Neural crest cell (in vitro differentiated cells): ENCODE measurements at regions not wholly inside any gene's neighbourhood (a gene's known extent, or its start where the extent isn't known, plus 50 kb on each side); places are given as distances from the start of the nearest gene placed in this dataset.

ENCODE experiments used
- DNase-seq: peaks from one replicate; pipeline ENCODE4 v3.0.0; 2021; ENCODE audit warnings: low read depth, mixed read lengths, low spot score
- H3K27ac Mint-ChIP-seq: one replicate; pipeline ENCODE4 v1.8.0; 2021; ENCODE audit warnings: mild to moderate bottlenecking, mixed read lengths; ENCODE audit not compliant: unreplicated experiment
- H3K27me3 Mint-ChIP-seq: 2 replicates; pipeline ENCODE4 v1.8.0; 2021; ENCODE audit warnings: low read depth, mild to moderate bottlenecking, mixed read lengths
- H3K36me3 Mint-ChIP-seq: 2 replicates; pipeline ENCODE4 v1.8.0; 2021; ENCODE audit warnings: low read depth, mild to moderate bottlenecking, mixed read lengths
- H3K4me1 Mint-ChIP-seq: 2 replicates; pipeline ENCODE4 v1.8.0; 2021; ENCODE audit warnings: mixed read lengths
- H3K4me3 Mint-ChIP-seq: one replicate; pipeline ENCODE4 v1.8.0; 2021; ENCODE audit warnings: mild to moderate bottlenecking, mixed read lengths
- H3K9me3 Mint-ChIP-seq: 2 replicates; pipeline ENCODE4 v1.8.0; 2021; ENCODE audit warnings: mixed read lengths
- CTCF ChIP-seq: fragments of 200-600 bp; sonication (generic); conservative IDR thresholded peaks from 2 replicates; pipeline ENCODE4 v1.5.0; 2021; ENCODE audit warnings: antibody characterized with exemption, mild to moderate bottlenecking

- DNase-seq: no peak
- no peaks in the 10 kb centered on the region for H3K27me3 Mint-ChIP-seq
- H3K36me3 Mint-ChIP-seq: no peaks in the 10 kb centered on the region
- no peak for TF ChIP-seq CTCF
- peaks cover 6% of the 10 kb centered on the region for H3K4me1 Mint-ChIP-seq
- no peak overlapping the region for H3K27ac Mint-ChIP-seq
- H3K9me3 Mint-ChIP-seq: no peaks in the 10 kb centered on the region
- H3K4me3 Mint-ChIP-seq: no peak overlapping the region
These were observed 455.7 kb upstream of the THBS1 start for GRCh38 chr15:39125226-39125625.

DNA sequence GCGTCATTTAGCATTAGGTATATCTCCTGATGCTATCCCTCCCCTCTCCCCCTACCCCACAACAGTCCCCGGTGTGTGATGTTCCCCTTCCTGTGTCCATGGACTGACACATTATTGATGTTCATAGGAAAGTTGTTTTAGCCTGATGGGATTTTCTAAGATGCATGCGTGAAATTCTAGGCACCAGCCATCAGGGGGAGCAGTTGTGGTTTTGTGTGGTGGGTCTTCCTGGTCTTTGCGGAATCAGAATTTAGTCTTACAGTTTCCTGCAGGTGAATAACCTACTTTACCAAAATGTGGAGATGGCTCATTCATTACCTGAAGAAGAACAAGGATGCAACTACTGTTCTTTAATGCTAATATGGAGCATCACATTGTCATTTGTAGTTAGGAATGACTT lies 455.0 kb upstream of the THBS1 start:
- no peaks in the 10 kb centered on the region for H3K27me3 Mint-ChIP-seq
- no peak overlapping the region for H3K27ac Mint-ChIP-seq
- no peak overlapping the region for H3K4me3 Mint-ChIP-seq
- peak; percentile 73 for TF ChIP-seq CTCF
- peak; percentile 31 for DNase-seq
- H3K9me3 Mint-ChIP-seq: no peaks in the 10 kb centered on the region
- H3K36me3 Mint-ChIP-seq: no peaks in the 10 kb centered on the region
- peaks cover 6% of the 10 kb centered on the region for H3K4me1 Mint-ChIP-seq

DNA sequence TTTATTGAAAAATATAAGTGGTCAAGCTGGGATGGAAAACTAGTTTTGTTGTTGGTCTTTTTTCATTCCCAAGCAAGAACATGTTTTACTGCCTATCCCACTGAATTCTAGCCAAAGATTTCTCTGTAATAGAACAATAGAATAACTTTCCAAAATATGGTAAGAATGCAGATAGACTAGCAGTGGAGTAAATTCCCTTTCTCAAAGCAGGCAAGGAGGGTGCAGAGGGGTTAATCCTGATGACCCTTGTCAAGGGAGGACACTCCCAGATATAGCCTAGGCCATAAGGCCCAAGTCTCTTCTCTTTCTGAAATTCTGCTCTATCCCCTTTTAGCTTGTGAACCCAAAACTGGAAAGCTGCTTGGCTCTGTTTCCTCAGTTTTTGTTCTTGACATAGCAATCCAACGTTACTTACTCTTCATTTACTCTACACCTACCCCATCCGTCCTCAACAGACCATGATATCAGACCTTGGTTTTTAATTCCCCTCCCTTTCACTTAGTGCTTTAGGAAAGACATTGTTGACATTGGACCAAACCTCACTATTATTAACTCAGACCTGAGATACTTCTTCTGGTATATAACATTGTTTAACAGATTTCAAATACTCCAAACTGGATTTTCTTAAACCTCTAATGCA lies 453.6 kb upstream of the THBS1 start:
- Mint-ChIP-seq H3K4me3 (no peak overlapping the region), H3K27ac (no peak overlapping the region), H3K36me3 (no peaks in the 10 kb centered on the region), H3K27me3 (no peaks in the 10 kb centered on the region), H3K4me1 (peaks cover 6% of the 10 kb centered on the region), H3K9me3 (no peaks in the 10 kb centered on the region)
- no peak for TF ChIP-seq CTCF
- no peak for DNase-seq

DNA sequence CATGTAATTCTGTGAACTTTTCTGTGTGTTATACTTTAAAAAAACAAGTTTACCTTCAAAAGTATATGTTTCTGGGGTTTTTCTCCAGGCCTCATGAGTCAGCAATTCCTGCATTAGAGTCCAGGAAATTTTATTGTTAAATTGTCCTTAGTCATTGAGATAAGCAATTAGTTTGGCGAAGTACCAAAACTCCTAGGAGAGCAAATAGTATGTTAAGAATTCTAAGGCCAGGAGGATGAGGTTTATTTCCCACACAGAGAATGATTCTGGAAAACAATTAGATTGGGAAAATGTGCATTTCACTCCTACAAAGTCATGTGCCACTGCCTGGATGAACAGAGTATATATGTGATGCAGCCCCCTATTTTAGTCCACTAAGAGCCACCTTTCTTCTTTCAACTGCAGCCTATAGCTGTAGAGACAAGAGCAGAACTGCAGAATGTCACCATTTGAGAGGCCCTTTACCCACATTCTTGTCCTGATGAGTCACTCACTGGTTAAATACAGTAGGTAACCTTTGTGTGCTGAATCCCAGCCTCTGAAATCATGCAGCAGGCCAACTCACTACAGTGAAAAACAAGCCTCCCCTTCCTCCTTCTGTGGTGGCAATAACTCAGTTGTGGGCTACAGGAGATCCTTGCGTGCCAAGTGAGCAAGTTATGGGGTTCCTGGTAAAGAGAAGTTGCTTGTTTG lies 452.8 kb upstream of the THBS1 start:
- no peak for DNase-seq
- Mint-ChIP-seq H3K4me1 (peaks cover 6% of the 10 kb centered on the region), H3K27ac (no peak overlapping the region), H3K9me3 (no peaks in the 10 kb centered on the region), H3K27me3 (no peaks in the 10 kb centered on the region), H3K36me3 (no peaks in the 10 kb centered on the region), H3K4me3 (no peak overlapping the region)
- no peak for TF ChIP-seq CTCF

DNA sequence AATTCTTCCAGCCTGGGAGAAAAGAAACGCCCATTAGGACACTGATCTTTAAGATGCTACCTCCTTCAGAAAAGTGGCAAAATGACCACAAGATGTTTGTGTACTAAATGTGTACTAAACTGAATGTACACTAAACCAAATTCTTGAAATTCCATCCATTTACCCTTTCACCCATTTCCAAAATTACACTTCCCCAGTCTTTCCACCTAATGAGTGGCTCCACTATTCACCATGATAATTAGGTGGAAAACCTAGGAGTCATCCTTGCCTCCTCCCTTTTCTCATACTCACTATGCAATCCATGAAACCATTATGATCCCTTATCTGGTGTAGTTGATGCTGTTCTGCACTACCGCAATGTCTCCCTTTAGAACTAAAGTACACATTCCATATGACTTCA lies 452.1 kb upstream of the THBS1 start:
- H3K9me3 Mint-ChIP-seq: no peaks in the 10 kb centered on the region
- TF ChIP-seq CTCF: no peak
- no peak overlapping the region for H3K27ac Mint-ChIP-seq
- H3K4me3 Mint-ChIP-seq: no peak overlapping the region
- H3K36me3 Mint-ChIP-seq: no peaks in the 10 kb centered on the region
- H3K4me1 Mint-ChIP-seq: peaks cover 6% of the 10 kb centered on the region
- H3K27me3 Mint-ChIP-seq: no peaks in the 10 kb centered on the region
- DNase-seq: no peak
